T47D (cell line): ENCODE measurements at regions not wholly inside any gene's neighbourhood (a gene's known extent, or its start where the extent isn't known, plus 50 kb on each side); places are given as distances from the start of the nearest gene placed in this dataset.
"Not testable (repeated sequence)": the region's sequence is repeated elsewhere in the genome, so short reads cannot be mapped to it uniquely, and the experiment has no call there.

ENCODE experiments used
- DNase-seq, 2 experiments: peaks; one replicate each; pipeline versions ENCODE4 v3.0.0 to v3.0.0-alpha.2; 2011 to 2012; ENCODE audit warnings: low read depth in 1 of 2, low spot score in 1 of 2
- JUND ChIP-seq: IDR thresholded peaks from 2 replicates; pipeline ENCODE4 v1.6.1; 2012; ENCODE audit warnings: low read depth
- in situ Hi-C: cut with HindIII; loops from 2 replicates; pipeline ENCODE4 v1.10.0; 2016; ENCODE audit warnings: low sequenced_read_pairs, low pct_unique_long_range_greater_than_20kb

DNA sequence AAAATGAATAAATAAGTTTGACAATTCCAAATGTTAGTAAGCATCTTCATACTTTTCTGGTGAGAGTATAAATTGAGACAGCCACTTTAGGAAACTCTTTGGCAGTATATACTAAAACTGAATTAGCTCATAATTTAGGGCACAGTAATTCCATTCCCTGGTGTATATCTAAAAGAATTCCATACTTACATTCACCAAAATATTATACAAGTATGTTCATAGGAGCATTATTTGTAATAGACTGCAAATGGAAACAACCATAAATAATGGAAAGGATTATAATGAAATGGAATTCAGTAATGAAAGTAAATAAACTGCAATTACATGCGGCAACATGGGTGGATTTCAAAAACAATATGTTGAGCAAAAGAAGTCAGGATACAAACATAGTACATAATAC is 315.8 kb upstream of the LRRC4C start:
- DNase-seq = no peak
- TF ChIP-seq JUND = no peak

DNA sequence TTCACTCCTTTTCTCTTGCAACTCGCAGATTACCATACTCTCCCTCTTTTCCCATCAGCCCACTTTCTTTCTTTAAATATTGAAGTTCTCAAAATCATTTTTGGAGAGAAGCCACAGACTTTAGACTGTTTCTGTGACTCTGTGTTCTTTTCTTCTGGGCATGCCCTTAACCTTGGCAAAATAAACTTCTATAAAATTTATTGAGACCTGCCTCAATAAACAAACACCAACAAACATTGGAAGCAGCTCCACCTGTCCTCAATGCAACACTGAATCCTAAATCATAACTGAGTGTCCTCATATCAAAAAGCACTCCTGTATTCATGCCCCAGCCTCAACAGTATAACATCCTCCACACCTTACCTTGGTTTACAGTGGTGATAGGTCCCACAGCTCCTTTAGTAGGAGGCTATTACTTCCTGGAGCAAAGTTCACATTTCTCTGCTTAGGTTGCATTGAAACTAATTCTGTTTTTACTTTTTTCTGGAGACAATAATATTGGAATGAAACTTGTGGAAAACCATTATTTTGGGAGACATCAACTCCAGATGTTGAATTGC is 320.0 kb upstream of the LRRC4C start:
- no peak for TF ChIP-seq JUND
- no peak for DNase-seq
- in situ Hi-C loops = no loop called here

More for the DNA sequence above, 315.8 kb upstream of the LRRC4C start:
- in situ Hi-C loops = no loop called here

DNA sequence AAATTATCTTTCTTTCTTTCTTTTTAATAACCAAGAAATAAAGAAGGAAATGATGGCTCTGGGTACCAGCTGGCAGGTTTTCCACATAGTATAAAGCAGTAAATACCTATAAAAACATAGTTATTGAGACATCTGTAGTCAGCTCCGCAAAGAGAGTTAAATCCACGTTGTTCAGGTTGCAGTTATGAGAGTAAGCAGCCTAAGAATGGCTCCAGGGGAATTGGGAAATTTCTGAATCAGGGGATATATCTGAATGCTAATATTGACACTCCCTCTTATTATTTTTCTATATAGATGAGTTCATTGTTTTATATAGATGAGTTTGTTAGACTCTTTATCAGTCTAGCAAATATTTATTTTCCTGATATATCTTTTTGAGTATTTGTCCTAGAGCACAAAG is 322.0 kb upstream of the LRRC4C start:
- in situ Hi-C loops = no loop called here
- 0 out of 2 replicates have a peak, but pooled peaks have one; percentile 65 for TF ChIP-seq JUND
- peak in 1 of 2 experiments; percentile 59 for DNase-seq

DNA sequence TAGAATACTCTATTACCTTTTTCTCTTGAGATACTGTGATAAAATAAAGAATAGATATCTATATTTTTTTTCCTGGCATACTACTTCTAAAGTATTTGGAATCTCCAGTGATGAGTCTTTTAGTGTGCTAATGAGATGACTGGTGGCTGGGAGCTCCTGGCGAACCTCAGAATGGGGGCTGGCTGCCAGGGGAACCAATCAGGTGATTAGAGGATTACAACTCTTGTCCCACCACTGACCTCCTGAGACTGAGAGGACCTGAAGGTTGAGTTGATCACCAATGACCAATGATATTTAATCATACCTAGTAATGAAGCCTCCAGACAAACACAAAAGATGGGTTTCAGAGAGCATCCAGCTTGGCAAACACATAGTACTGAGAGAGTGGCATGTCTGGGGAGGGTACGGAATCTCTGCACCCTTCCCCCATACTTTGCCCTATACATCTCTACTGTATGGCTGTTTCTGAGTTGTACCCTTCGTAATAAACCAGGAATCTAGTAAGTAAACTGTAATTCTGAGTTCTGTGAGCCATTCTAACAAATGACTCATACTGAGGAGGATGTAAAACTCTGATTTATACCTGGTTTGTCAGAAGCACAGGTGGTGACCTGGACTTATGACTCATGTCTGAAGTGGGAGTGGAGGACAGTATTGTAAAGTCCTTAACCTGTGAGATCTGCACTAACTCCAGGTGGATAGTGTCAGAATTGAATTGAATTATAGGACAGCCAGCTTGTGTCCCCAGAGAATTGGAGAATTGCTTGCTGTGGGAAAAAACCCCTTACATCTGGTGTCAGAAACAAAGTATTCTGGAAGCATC is 325.3 kb upstream of the LRRC4C start:
- TF ChIP-seq JUND = no peak
- in situ Hi-C loops = no loop called here
- DNase-seq = peak in 1 of 2 experiments; percentile 26

DNA sequence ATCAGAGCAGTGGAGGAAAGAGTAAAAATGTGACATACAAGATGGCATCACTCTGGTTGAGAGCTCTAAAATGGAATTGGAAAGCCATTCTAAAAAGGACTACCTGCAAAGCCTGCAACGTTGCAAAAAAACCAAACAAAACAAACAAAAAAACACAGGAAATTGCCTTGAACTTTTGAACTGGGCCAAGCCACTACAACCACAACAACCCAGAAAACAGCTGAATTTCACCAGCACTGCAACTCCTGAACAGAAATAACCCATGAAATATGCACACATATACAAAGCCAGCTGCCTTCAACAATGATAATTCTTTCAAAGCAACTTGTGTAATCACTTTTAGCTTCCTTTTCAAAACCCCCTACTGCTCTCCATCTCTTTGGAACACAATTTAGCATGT is 326.6 kb upstream of the LRRC4C start:
- no peak for TF ChIP-seq JUND
- in situ Hi-C loops = no loop called here
- DNase-seq = no peak

DNA sequence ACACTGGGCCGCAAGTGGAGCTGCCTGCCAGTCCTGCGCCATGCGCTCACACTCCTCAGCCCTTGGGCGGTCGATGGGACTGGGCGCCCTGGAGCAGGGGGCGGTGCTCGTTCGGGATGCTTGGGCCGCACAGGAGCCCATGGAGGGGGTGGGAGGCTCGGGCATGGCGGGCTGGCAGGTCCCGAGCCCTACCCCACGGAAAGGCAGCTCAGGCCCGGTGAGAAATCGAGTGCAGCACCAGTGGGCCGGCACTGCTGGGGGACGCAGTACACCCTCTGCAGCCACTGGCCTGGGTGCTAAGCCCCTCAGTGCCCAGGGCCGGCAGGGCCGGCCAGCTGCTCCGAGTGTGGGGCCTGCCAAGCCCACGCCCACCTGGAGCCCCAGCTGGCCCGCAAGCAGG is 328.7 kb upstream of the LRRC4C start:
- no peak for TF ChIP-seq JUND
- no peak for DNase-seq
- in situ Hi-C loops = no loop called here

DNA sequence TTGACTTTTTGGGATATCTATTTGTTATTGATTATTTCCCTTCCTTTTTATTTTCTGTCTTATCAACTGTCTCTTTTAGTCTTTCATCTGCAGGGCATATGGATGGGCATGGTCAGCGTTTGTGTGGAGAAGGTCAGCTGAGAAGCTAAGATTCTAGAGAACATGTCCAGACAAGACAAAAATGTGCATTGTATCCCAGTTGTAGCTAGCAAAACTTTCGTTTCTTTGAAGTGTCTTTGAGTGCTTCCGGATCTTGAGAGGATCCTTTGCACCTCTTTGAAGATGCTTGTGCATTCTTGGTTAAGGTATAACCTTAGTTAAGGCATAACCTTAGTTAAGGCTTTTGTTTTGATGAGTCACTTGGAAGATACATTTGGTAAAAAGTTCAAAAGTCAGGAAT is 329.9 kb upstream of the LRRC4C start:
- DNase-seq = no peak
- TF ChIP-seq JUND = no peak
- in situ Hi-C loops = no loop called here

DNA sequence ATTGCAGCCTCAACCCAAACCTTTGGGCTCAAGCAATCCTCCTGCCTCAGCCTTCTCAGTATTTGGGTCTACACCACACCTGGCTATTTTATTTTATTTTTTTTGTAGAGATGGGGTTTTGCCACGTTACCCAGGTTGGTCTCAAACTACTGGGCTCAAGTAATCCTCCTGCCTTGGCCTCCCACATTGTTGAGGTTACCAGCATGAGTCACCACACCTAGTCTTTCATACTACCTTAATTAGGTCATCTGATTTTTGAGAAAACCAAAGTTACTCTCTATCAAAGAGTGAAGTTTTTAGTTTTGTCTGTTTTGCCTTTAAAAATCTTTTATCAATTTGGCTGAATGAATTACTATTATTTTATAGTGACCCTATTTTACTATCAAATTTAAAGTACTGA is 335.6 kb upstream of the LRRC4C start:
- TF ChIP-seq JUND = no peak
- in situ Hi-C loops = no loop called here

DNA sequence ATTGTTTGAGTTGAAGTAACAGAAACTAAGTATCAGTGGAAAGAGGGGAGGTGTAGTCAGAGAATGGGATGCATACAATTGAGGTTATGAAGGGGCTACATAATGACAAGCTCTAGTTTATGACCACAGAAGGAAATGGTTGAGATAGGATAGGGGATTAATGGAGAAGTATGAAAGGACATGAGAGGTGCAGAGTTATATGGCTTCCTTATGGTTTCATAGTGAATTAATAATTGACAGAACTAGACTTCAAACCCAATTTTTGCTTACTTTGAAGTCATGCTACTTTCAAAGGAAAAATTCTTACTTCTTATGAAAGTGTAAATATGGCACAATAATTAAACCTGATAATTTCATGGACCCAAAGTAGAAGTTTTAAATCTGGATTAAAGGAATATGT is 340.3 kb upstream of the LRRC4C start:
- DNase-seq = no peak
- in situ Hi-C loops = no loop called here
- TF ChIP-seq JUND = no peak

More for the DNA sequence above, 335.6 kb upstream of the LRRC4C start:
- DNase-seq = no peak

DNA sequence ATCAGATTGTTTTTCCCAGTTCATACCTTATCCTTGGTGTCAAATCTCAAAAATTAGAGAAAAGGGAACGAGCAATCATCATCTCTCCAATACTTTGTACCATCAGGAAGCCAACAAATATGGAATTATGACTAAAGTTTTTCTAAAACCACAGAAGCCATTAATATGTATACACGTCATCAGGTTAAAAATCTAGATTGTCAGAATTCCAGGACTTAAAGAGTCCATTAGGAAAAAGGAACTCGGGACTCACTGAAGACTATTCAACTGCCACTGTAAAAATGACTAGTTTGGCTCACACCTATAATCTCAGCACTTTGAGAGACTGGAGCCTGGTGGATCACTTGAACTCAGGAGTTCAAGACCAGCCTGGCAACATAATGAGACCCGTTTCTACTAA is 344.4 kb upstream of the LRRC4C start:
- DNase-seq = no peak
- TF ChIP-seq JUND = no peak
- in situ Hi-C loops = no loop called here

DNA sequence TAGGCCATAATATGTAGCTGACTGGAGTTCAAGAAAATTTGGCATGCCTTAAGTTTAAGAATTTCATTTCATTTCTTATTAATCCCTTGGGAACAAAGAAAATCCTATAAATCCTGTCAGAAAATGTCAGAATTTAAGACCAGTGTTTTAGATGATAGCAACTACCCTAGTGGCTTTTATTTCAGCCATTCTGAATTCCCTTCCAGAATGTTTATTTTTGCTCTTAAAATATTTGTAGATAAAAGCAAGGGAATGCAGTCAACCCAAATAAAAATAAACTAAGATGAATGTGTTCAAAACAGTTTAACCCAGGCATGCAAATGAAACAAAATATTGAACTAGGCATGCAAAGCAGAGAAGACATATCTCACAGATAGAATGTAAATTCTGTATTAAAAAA is 356.9 kb upstream of the LRRC4C start:
- in situ Hi-C loops = no loop called here

DNA sequence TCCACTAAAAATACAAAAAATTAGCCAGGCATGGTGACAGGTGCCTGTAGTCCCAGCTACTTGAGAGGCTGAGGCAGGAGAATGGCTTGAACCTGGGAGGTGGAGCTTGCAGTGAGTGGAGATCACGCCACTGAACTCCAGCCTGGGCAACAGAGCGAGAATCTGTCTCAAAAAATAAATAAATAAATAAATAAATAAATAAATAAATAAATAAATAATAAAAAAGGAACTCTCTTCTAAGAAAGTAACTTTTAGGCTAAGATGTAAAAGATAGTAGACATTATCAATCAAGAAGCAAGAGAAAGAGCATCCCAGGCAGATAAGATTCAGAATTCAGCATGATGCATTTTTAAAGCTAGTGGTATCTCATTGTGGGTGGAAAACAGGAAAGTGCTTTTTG is 364.8 kb upstream of the LRRC4C start:
- DNase-seq, in situ Hi-C loops: not testable (repeated sequence)

More for the DNA sequence above, 356.9 kb upstream of the LRRC4C start:
- no peak for TF ChIP-seq JUND
- no peak for DNase-seq

DNA sequence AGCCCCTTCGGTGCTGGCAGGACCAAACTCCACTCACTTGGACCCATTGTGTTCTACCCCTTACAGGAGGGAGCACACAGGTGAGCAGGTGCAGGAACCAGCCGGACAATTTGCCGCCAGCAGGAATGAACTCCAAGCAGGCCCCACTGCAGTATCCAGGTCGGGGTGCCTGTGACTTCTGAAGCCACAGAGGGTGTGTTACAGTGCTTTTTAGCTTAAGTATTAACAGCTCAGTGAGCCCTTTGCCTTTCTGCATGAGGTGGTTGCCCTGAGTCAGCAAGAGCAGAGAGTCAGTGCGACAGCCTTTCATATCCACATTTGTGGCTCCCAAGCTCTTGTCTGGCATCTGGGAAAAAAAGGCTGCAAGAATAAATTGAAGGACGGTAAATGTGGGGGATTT is 366.6 kb upstream of the LRRC4C start:
- no peak for TF ChIP-seq JUND
- in situ Hi-C loops = no loop called here
- no peak for DNase-seq
